ENCODE measurements at regions not wholly inside any gene's neighbourhood (a gene's known extent, or its start where the extent isn't known, plus 50 kb on each side); places are given as distances from the start of the nearest gene placed in this dataset.

GRCh38 chr1:57957576-57957975 is 533.7 kb upstream of the DAB1 start:
- TF ChIP-seq EZH2 (IDR thresholded peaks at IDR 0.05; ENCODE audit: insufficient read depth, poor library complexity, severe bottlenecking): no peak
- TF ChIP-seq EZH2phosphoT487 (IDR thresholded peaks at IDR 0.05; ENCODE audit: insufficient read depth, low read depth): no peak
- no peaks in the 10 kb centered on the region for H3K79me2 ChIP-seq (ENCODE audit: insufficient read depth)
- in situ Hi-C loops (cut with MboI): no loop called here
- WGBS, 2 experiments (ENCODE audit: low coverage in 1 of 2, low lambda C conversion rate in 2 of 2, missing lambda C conversion rate in 2 of 2): 24 to 30% methylated on average over 2 of the region's 2 CpGs
- no peaks in the 10 kb centered on the region for H4K20me1 ChIP-seq (ENCODE audit: insufficient read depth)
- H3K9me3 ChIP-seq (ENCODE audit: low read depth): no peaks in the 10 kb centered on the region
- H3F3A ChIP-seq (ENCODE audit: insufficient read depth): no peaks in the 10 kb centered on the region
- no peak for DNase-seq
- H3K4me3 ChIP-seq: no peak overlapping the region
- no peak overlapping the region for H3K27ac ChIP-seq
- no peak overlapping the region for H2AFZ ChIP-seq
- H3K4me2 ChIP-seq (ENCODE audit: unreplicated experiment): no peak overlapping the region
- no peaks in the 10 kb centered on the region for H3K36me3 ChIP-seq (ENCODE audit: low read depth)
- H3K9ac ChIP-seq: no peak overlapping the region
- no peaks in the 10 kb centered on the region for H3K27me3 ChIP-seq (replicated peaks; ENCODE audit: insufficient read depth)
- no peaks in the 10 kb centered on the region for H3K4me1 ChIP-seq (ENCODE audit: insufficient read depth)
- no peaks in the 10 kb centered on the region for H3K9me2 ChIP-seq (ENCODE audit: insufficient read depth)

DNA sequence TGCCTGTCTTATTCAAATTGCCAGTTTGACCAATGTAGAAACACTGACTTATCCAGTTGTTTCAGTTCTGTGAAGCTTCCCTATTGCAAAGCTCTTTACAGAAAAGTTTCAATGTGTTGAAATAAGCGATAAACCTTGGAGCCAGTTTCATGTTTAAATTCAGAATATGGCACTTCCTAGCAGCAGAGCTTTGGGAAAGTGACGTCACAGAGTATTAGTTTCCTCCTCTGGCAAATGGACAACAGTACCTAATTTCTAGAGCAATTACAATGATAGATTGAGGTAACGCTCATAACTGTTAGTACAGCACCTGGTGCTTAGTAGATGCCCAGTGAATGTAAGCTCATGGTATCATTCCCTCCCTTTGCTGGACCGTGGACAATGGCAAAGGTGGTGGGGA is 527.5 kb upstream of the DAB1 start:
- Histone ChIP-seq H3K4me3 (no peak overlapping the region), H3K27me3 (replicated peaks; ENCODE audit: insufficient read depth) (no peaks in the 10 kb centered on the region), H3K79me2 (ENCODE audit: insufficient read depth) (no peaks in the 10 kb centered on the region), H3F3A (ENCODE audit: insufficient read depth) (no peaks in the 10 kb centered on the region), H3K4me1 (ENCODE audit: insufficient read depth) (no peaks in the 10 kb centered on the region), H4K20me1 (ENCODE audit: insufficient read depth) (no peaks in the 10 kb centered on the region), H3K36me3 (ENCODE audit: low read depth) (no peaks in the 10 kb centered on the region), H3K27ac (no peak overlapping the region), H3K9me3 (ENCODE audit: low read depth) (no peaks in the 10 kb centered on the region), H3K4me2 (ENCODE audit: unreplicated experiment) (no peak overlapping the region), H3K9me2 (ENCODE audit: insufficient read depth) (no peaks in the 10 kb centered on the region), H3K9ac (no peak overlapping the region), H2AFZ (no peak overlapping the region)
- 12 to 14% methylated on average over 4 of the region's 4 CpGs for WGBS, 2 experiments (ENCODE audit: low coverage in 1 of 2, low lambda C conversion rate in 2 of 2, missing lambda C conversion rate in 2 of 2)
- in situ Hi-C loops (cut with MboI): no loop called here
- no peak for DNase-seq
- TF ChIP-seq EZH2phosphoT487 (IDR thresholded peaks at IDR 0.05; ENCODE audit: insufficient read depth, low read depth) (no peak), EZH2 (IDR thresholded peaks at IDR 0.05; ENCODE audit: insufficient read depth, poor library complexity, severe bottlenecking) (no peak)

DNA sequence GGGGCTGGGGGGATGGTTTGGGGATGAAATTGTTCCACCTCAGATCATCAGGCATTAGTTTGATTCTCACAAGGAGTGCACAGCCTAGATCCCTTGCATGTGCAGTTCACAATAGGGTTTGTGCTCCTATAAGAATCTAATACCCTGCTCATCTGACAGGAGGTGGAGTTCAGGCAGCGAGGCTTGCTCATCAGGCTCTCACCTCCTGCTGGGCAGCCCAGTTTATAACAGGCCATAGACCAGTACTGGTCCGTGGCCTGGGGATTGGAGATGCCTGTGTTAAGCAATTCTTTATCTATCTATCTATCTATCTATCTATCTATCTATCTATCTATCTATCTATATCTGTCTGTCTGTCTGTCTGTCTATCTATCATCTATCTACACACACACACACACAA is 525.3 kb upstream of the DAB1 start:
- no peaks in the 10 kb centered on the region for H3K79me2 ChIP-seq (ENCODE audit: insufficient read depth)
- no peak overlapping the region for H2AFZ ChIP-seq
- no peak overlapping the region for H3K27ac ChIP-seq
- no peaks in the 10 kb centered on the region for H3K36me3 ChIP-seq (ENCODE audit: low read depth)
- H3K27me3 ChIP-seq (replicated peaks; ENCODE audit: insufficient read depth): no peaks in the 10 kb centered on the region
- H3K9me2 ChIP-seq (ENCODE audit: insufficient read depth): no peaks in the 10 kb centered on the region
- DNase-seq: no peak
- H3K9me3 ChIP-seq (ENCODE audit: low read depth): no peaks in the 10 kb centered on the region
- TF ChIP-seq EZH2phosphoT487 (IDR thresholded peaks at IDR 0.05; ENCODE audit: insufficient read depth, low read depth) (no peak), EZH2 (IDR thresholded peaks at IDR 0.05; ENCODE audit: insufficient read depth, poor library complexity, severe bottlenecking) (no peak)
- no peak overlapping the region for H3K4me3 ChIP-seq
- in situ Hi-C loops (cut with MboI): no loop called here
- H3F3A ChIP-seq (ENCODE audit: insufficient read depth): no peaks in the 10 kb centered on the region
- H3K4me2 ChIP-seq (ENCODE audit: unreplicated experiment): no peak overlapping the region
- H3K4me1 ChIP-seq (ENCODE audit: insufficient read depth): no peaks in the 10 kb centered on the region
- WGBS, 2 experiments (ENCODE audit: low coverage in 1 of 2, low lambda C conversion rate in 2 of 2, missing lambda C conversion rate in 2 of 2): 0 to 16% methylated on average over 2 of the region's 2 CpGs
- H3K9ac ChIP-seq: no peak overlapping the region
- no peaks in the 10 kb centered on the region for H4K20me1 ChIP-seq (ENCODE audit: insufficient read depth)

DNA sequence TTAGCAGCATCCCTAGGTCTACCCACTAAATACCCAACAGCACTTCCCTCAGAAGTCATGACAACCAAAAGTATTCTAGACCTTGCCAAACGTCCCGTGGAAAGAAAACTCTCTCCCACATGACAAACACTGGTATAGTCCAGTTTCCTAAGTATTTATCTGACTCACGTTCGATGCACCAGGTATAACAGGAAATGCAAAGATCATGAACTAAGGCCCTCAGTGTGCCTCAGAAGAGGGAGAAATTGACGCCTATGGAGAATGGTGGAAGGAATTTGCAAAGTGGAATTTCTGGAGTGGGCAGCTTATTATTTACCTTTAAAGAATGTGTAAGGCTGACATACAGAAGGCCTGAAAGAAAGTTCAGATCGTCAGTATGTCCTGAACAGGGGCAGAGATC is 523.6 kb upstream of the DAB1 start:
- H4K20me1 ChIP-seq (ENCODE audit: insufficient read depth): no peaks in the 10 kb centered on the region
- H3K27me3 ChIP-seq (replicated peaks; ENCODE audit: insufficient read depth): no peaks in the 10 kb centered on the region
- 15 to 17% methylated on average over 6 of the region's 6 CpGs for WGBS, 2 experiments (ENCODE audit: low coverage in 1 of 2, low lambda C conversion rate in 2 of 2, missing lambda C conversion rate in 2 of 2)
- H3K27ac ChIP-seq: no peak overlapping the region
- no peaks in the 10 kb centered on the region for H3K4me1 ChIP-seq (ENCODE audit: insufficient read depth)
- DNase-seq: no peak
- no peak overlapping the region for H3K4me2 ChIP-seq (ENCODE audit: unreplicated experiment)
- no peaks in the 10 kb centered on the region for H3F3A ChIP-seq (ENCODE audit: insufficient read depth)
- H3K9ac ChIP-seq: no peak overlapping the region
- TF ChIP-seq EZH2phosphoT487 (IDR thresholded peaks at IDR 0.05; ENCODE audit: insufficient read depth, low read depth) (no peak), EZH2 (IDR thresholded peaks at IDR 0.05; ENCODE audit: insufficient read depth, poor library complexity, severe bottlenecking) (no peak)
- in situ Hi-C loops (cut with MboI): no loop called here
- no peaks in the 10 kb centered on the region for H3K9me3 ChIP-seq (ENCODE audit: low read depth)
- H2AFZ ChIP-seq: no peak overlapping the region
- no peaks in the 10 kb centered on the region for H3K36me3 ChIP-seq (ENCODE audit: low read depth)
- no peaks in the 10 kb centered on the region for H3K9me2 ChIP-seq (ENCODE audit: insufficient read depth)
- no peak overlapping the region for H3K4me3 ChIP-seq
- no peaks in the 10 kb centered on the region for H3K79me2 ChIP-seq (ENCODE audit: insufficient read depth)

GRCh38 chr1:57945045-57945444 is 521.2 kb upstream of the DAB1 start:
- H3K4me3 ChIP-seq: no peak overlapping the region
- no peak overlapping the region for H3K9ac ChIP-seq
- no peaks in the 10 kb centered on the region for H3K4me1 ChIP-seq (ENCODE audit: insufficient read depth)
- H4K20me1 ChIP-seq (ENCODE audit: insufficient read depth): no peaks in the 10 kb centered on the region
- H3K4me2 ChIP-seq (ENCODE audit: unreplicated experiment): no peak overlapping the region
- H3K36me3 ChIP-seq (ENCODE audit: low read depth): no peaks in the 10 kb centered on the region
- no peak overlapping the region for H2AFZ ChIP-seq
- no peak overlapping the region for H3K27ac ChIP-seq
- DNase-seq: no peak
- H3K79me2 ChIP-seq (ENCODE audit: insufficient read depth): no peaks in the 10 kb centered on the region
- H3K9me3 ChIP-seq (ENCODE audit: low read depth): no peaks in the 10 kb centered on the region
- WGBS, 2 experiments (ENCODE audit: low coverage in 1 of 2, low lambda C conversion rate in 2 of 2, missing lambda C conversion rate in 2 of 2): 16 to 17% methylated on average over 4 of the region's 4 CpGs
- TF ChIP-seq EZH2 (IDR thresholded peaks at IDR 0.05; ENCODE audit: insufficient read depth, poor library complexity, severe bottlenecking): no peak
- no peak for TF ChIP-seq EZH2phosphoT487 (IDR thresholded peaks at IDR 0.05; ENCODE audit: insufficient read depth, low read depth)
- no peaks in the 10 kb centered on the region for H3K9me2 ChIP-seq (ENCODE audit: insufficient read depth)
- no peaks in the 10 kb centered on the region for H3F3A ChIP-seq (ENCODE audit: insufficient read depth)
- H3K27me3 ChIP-seq (replicated peaks; ENCODE audit: insufficient read depth): no peaks in the 10 kb centered on the region
- in situ Hi-C loops (cut with MboI): no loop called here
